Right atrium auricular region (tissue), 2 donors: ENCODE measurements at regions not wholly inside any gene's neighbourhood (a gene's known extent, or its start where the extent isn't known, plus 50 kb on each side); places are given as distances from the start of the nearest gene placed in this dataset.

Experiments
- DNase-seq: peaks from one replicate; pipeline ENCODE4 v3.0.0-alpha.2; 2019; ENCODE audit warnings: low spot score
- H3K27ac ChIP-seq, 2 donors: fragments of 200-600 bp; sonication (generic); 1 replicate in 1 of 2; 2 replicates in 1 of 2; pipeline ENCODE4 v1.5.1; 2016 to 2019
- H3K27me3 ChIP-seq, 2 donors: fragments of 200-600 bp; sonication (generic); one replicate each; pipeline versions ENCODE4 v1.5.1 to v1.6.0; 2017 to 2019
- H3K36me3 ChIP-seq: fragments of 200-600 bp; sonication (generic); one replicate; pipeline ENCODE4 v1.5.1; 2016
- H3K4me1 ChIP-seq, 2 donors: fragments of 200-600 bp; sonication (generic); one replicate each; pipeline versions ENCODE4 v1.5.1 to v1.6.0; 2017 to 2019
- H3K4me3 ChIP-seq, 2 donors: fragments of 200-600 bp; sonication (generic); 1 replicate in 1 of 2; 2 replicates in 1 of 2; pipeline ENCODE4 v1.5.1; 2017 to 2019; ENCODE audit warnings: mild to moderate bottlenecking in 1 of 2, moderate library complexity in 1 of 2
- H3K9me3 ChIP-seq, 2 donors: fragments of 200-600 bp; sonication (generic); one replicate each; pipeline ENCODE4 v1.5.1; 2019
- TF ChIP-seq, protein P1 (sequence below), 2 donors: fragments of 200-600 bp; sonication (generic); IDR thresholded peaks; one replicate each; pipeline ENCODE4 v1.5.1; 2019; ENCODE audit warnings: antibody characterized with exemption in 2 of 2

DNA sequence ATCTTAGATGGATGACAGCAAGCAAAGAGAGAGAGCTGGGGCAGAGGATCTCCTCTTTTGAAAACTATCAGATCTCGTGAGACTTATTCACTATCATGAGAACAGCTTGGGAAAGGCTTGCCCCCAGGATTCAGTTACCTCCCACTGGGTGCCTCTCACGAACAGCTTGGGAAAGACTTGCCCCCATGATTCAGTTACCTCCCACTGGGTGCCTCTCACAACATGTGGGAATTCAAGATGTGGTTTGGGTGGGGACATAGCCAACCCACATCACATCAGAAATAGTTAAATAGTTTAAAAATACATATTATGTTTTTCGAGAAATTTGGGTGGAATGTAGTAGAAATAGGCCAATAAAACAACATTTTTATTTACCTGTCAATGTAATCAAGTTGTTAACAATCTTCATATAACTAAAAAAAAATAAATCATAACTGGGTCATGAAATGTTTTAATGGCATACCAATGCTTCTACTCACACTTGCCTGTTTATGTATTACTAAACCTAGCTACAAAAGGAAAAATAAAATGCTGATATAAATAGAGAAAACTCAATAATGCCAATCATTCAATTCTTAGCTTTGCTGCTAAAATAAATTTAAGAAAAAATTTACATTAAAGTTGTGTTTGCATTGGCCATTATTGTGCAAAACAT lies 608.9 kb downstream of the SUCLG1 start:
- Histone ChIP-seq H3K9me3 (peaks cover 0 to 5% of the 10 kb centered on the region in 2 donors), H3K4me1 (no peaks in the 10 kb centered on the region), H3K36me3 (no peaks in the 10 kb centered on the region), H3K27ac (no peak overlapping the region), H3K27me3 (no peaks in the 10 kb centered on the region), H3K4me3 (no peak overlapping the region)
- no peak for DNase-seq
- TF ChIP-seq, protein P1, sequence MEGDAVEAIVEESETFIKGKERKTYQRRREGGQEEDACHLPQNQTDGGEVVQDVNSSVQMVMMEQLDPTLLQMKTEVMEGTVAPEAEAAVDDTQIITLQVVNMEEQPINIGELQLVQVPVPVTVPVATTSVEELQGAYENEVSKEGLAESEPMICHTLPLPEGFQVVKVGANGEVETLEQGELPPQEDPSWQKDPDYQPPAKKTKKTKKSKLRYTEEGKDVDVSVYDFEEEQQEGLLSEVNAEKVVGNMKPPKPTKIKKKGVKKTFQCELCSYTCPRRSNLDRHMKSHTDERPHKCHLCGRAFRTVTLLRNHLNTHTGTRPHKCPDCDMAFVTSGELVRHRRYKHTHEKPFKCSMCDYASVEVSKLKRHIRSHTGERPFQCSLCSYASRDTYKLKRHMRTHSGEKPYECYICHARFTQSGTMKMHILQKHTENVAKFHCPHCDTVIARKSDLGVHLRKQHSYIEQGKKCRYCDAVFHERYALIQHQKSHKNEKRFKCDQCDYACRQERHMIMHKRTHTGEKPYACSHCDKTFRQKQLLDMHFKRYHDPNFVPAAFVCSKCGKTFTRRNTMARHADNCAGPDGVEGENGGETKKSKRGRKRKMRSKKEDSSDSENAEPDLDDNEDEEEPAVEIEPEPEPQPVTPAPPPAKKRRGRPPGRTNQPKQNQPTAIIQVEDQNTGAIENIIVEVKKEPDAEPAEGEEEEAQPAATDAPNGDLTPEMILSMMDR (IDR thresholded peaks at IDR 0.05) = no peak

DNA sequence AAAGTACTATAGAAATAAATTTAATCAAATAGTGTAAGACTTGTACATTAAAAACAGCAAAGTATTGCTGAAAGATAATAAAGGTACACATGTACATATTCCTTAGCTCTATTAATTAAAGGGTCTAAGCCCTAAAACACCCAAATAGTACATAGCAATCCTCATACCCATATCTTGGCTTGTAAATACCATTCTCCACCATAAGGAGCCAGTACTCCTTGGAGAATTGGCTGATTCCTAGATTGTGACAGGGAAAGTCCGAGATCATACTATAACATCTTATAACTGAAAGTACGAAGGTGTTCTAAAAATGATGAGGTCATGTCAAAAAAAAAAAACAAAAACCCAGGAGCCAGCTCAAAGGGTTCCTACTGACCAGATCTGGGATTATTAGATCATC lies 614.6 kb downstream of the SUCLG1 start:
- Histone ChIP-seq H3K36me3 (no peaks in the 10 kb centered on the region), H3K27ac (no peak overlapping the region), H3K27me3 (no peaks in the 10 kb centered on the region), H3K4me1 (no peaks in the 10 kb centered on the region), H3K9me3 (no peaks in the 10 kb centered on the region), H3K4me3 (no peak overlapping the region)
- DNase-seq = no peak
- TF ChIP-seq, protein P1 (IDR thresholded peaks at IDR 0.05) = no peak

DNA sequence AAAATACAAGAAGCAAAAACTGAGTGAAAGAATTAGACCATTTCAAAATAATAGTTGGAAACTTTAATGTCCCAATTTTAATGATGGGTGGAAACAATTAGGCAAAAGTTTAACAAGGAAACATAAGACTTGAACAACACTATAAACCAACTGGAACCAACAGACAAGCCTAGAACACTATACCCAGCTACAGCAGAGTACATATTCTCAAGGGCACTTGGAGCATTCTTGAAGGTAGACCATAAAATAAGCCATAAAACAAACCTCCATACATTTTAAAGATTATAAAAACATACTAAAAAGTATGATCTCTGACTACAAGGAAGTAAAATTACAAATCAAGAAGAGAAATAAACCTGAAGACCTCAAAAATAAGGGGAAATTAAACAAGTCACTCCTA lies 616.7 kb downstream of the SUCLG1 start:
- TF ChIP-seq, protein P1 (IDR thresholded peaks at IDR 0.05) = no peak

DNA sequence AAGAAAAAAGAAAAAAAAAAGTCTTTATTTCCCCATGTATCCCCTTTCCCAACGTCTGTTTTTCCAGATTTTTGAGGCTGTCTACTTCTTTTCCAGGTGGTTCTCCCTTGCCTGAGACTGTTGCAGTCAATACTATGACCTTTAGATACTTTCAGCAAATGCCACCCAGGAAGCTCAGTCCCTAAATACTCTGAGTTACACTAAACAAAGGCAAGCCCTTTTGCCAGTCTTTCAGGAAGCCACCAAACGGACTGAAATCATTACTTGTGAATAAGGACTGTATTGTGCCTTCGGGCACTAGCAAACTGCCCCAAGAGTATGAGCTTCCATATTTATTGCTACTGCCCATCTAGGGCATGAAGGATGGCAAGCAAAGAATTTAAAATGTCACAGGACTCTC lies 621.3 kb downstream of the SUCLG1 start:
- Histone ChIP-seq H3K9me3 (no peaks in the 10 kb centered on the region), H3K36me3 (no peaks in the 10 kb centered on the region), H3K4me1 (no peaks in the 10 kb centered on the region), H3K27me3 (no peaks in the 10 kb centered on the region), H3K27ac (no peak overlapping the region), H3K4me3 (no peak overlapping the region)
- no peak for DNase-seq
- TF ChIP-seq, protein P1 (IDR thresholded peaks at IDR 0.05) = no peak

More for the DNA sequence above, 616.7 kb downstream of the SUCLG1 start:
- H3K27me3 ChIP-seq = no peaks in the 10 kb centered on the region
- H3K4me1 ChIP-seq = no peaks in the 10 kb centered on the region
- DNase-seq = no peak
- no peaks in the 10 kb centered on the region for H3K9me3 ChIP-seq
- H3K4me3 ChIP-seq = no peak overlapping the region
- no peaks in the 10 kb centered on the region for H3K36me3 ChIP-seq
- H3K27ac ChIP-seq = no peak overlapping the region

DNA sequence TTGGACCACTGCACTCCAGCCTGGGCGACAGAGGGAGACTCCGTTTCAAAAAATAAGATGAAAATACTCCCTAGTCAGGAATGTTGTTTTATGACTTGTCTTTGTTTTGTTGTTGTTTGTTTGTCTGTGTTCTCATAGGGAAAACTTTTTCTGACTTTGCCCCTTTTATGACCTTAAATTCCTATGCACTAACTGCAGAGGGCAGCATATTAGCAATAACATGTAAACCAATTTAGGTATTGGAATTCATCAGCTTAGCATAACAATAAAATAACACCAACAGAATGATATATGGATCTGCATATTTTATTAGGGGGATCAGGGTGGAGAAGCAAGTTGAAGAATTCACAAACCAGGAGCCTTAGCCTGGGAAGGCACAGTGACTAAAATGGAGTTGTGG lies 631.5 kb downstream of the SUCLG1 start:
- no peaks in the 10 kb centered on the region for H3K4me1 ChIP-seq
- TF ChIP-seq, protein P1 (IDR thresholded peaks at IDR 0.05) = no peak
- no peaks in the 10 kb centered on the region for H3K36me3 ChIP-seq
- H3K4me3 ChIP-seq = no peak overlapping the region
- H3K9me3 ChIP-seq = no peaks in the 10 kb centered on the region
- DNase-seq = no peak
- no peaks in the 10 kb centered on the region for H3K27me3 ChIP-seq
- H3K27ac ChIP-seq = no peak overlapping the region

DNA sequence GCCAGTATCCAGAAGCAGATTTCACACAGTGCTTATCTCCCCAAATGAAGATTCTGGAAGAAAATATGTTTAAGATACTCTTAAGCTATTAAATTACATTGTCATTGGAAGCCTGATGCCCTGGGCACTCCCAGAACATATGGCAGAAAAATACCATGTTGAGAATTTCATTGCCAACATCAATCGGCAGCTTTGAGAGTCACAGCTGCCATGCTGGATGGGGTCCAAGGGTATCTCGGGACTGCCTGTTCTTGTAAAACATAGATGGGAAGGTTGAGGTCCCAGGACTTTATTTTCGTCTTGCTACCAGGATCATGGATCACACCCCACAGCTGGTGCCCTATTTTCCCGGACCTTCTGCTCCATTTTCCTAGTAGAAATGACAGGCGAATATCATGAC lies 632.5 kb downstream of the SUCLG1 start:
- no peaks in the 10 kb centered on the region for H3K9me3 ChIP-seq
- no peaks in the 10 kb centered on the region for H3K36me3 ChIP-seq
- H3K27ac ChIP-seq = no peak overlapping the region
- H3K27me3 ChIP-seq = no peaks in the 10 kb centered on the region
- DNase-seq = no peak
- H3K4me1 ChIP-seq = no peaks in the 10 kb centered on the region
- TF ChIP-seq, protein P1 (IDR thresholded peaks at IDR 0.05) = no peak
- no peak overlapping the region for H3K4me3 ChIP-seq
